Astrocyte (in vitro differentiated cells and primary cell): ENCODE measurements at regions not wholly inside any gene's neighbourhood (a gene's known extent, or its start where the extent isn't known, plus 50 kb on each side); places are given as distances from the start of the nearest gene placed in this dataset.

Experiments used
- DNase-seq: peaks from one replicate; pipeline ENCODE4 v3.0.0-alpha.2; 2010; ENCODE audit warnings: low read depth
- FAIRE-seq: peaks from 2 replicates; lab custom pipeline; 2011; peaks lifted over from hg19 to GRCh38; lab: Jason Lieb, UNC
- H2AFZ ChIP-seq: 2 replicates; pipeline ENCODE4 v1.6.0; 2012; ENCODE audit warnings: low read depth, low read length, inconsistent platforms
- H3K27ac ChIP-seq: 2 replicates; pipeline ENCODE4 v1.5.1; 2011; ENCODE audit warnings: low read depth, low read length, inconsistent platforms
- H3K27me3 ChIP-seq: 2 replicates; pipeline ENCODE4 v1.6.0; 2011; ENCODE audit warnings: low read length, inconsistent platforms; ENCODE audit not compliant: insufficient read depth
- H3K36me3 ChIP-seq: 2 replicates; pipeline ENCODE4 v1.5.1; 2011; ENCODE audit warnings: low read length, inconsistent platforms; ENCODE audit not compliant: insufficient read depth
- H3K4me1 ChIP-seq: 2 replicates; pipeline ENCODE4 v1.5.1; 2011; ENCODE audit warnings: low read length, inconsistent platforms; ENCODE audit not compliant: insufficient read depth
- H3K4me2 ChIP-seq: 2 replicates; pipeline ENCODE4 v1.6.0; 2012; ENCODE audit warnings: low read length, inconsistent platforms
- H3K4me3 ChIP-seq: 2 replicates; pipeline ENCODE4 v1.5.1; 2011; ENCODE audit warnings: low read depth, mild to moderate bottlenecking, low read length, inconsistent platforms; ENCODE audit not compliant: insufficient read depth
- H3K79me2 ChIP-seq: 2 replicates; pipeline ENCODE4 v1.6.0; 2012; ENCODE audit warnings: mild to moderate bottlenecking, low read length, inconsistent platforms; ENCODE audit not compliant: insufficient read depth
- H3K9ac ChIP-seq: 2 replicates; pipeline ENCODE4 v1.6.0; 2012; ENCODE audit warnings: mild to moderate bottlenecking, low read length, inconsistent platforms
- H3K9me3 ChIP-seq: 2 replicates; pipeline ENCODE4 v1.5.1; 2012; ENCODE audit warnings: low read depth, mild to moderate bottlenecking, low read length, inconsistent platforms; ENCODE audit not compliant: insufficient read depth
- H4K20me1 ChIP-seq: 2 replicates; pipeline ENCODE4 v1.6.0; 2012; ENCODE audit warnings: low read length, inconsistent platforms; ENCODE audit not compliant: insufficient read depth
- H3K27ac Mint-ChIP-seq: one replicate; pipeline ENCODE4 v1.8.0; 2021; ENCODE audit warnings: mild to moderate bottlenecking, mixed read lengths; ENCODE audit not compliant: unreplicated experiment
- H3K27me3 Mint-ChIP-seq: one replicate; pipeline ENCODE4 v1.8.0; 2021; ENCODE audit warnings: low read depth, mixed read lengths; ENCODE audit not compliant: unreplicated experiment
- H3K36me3 Mint-ChIP-seq: one replicate; pipeline ENCODE4 v1.8.0; 2021; ENCODE audit warnings: low read depth, mixed read lengths; ENCODE audit not compliant: unreplicated experiment
- H3K4me1 Mint-ChIP-seq: one replicate; pipeline ENCODE4 v1.8.0; 2021; ENCODE audit warnings: low read depth, mixed read lengths; ENCODE audit not compliant: unreplicated experiment
- H3K4me3 Mint-ChIP-seq: one replicate; pipeline ENCODE4 v1.8.0; 2021; ENCODE audit warnings: mild to moderate bottlenecking, moderate library complexity, mixed read lengths; ENCODE audit not compliant: unreplicated experiment
- H3K9me3 Mint-ChIP-seq: one replicate; pipeline ENCODE4 v1.8.0; 2021; ENCODE audit warnings: mild to moderate bottlenecking, mixed read lengths; ENCODE audit not compliant: unreplicated experiment
- CTCF ChIP-seq: IDR thresholded peaks from 2 replicates; pipeline ENCODE4 v1.5.1; 2011; ENCODE audit warnings: low read depth, mild to moderate bottlenecking, inconsistent platforms, low read length, moderate library complexity; ENCODE audit not compliant: insufficient read depth
- EZH2 ChIP-seq: IDR thresholded peaks from 2 replicates; pipeline ENCODE4 v1.6.1; 2012; ENCODE audit warnings: mild to moderate bottlenecking, low read length, inconsistent platforms; ENCODE audit not compliant: insufficient read depth

- no peak for TF ChIP-seq EZH2
- TF ChIP-seq CTCF = no peak
- Histone ChIP-seq H3K27me3 (no peaks in the 10 kb centered on the region), H4K20me1 (no peaks in the 10 kb centered on the region), H3K79me2 (no peaks in the 10 kb centered on the region), H3K9me3 (no peaks in the 10 kb centered on the region), H3K27ac (no peak overlapping the region), H3K4me3 (no peak overlapping the region), H3K9ac (no peak overlapping the region), H3K36me3 (no peaks in the 10 kb centered on the region), H3K4me2 (no peak overlapping the region), H3K4me1 (no peaks in the 10 kb centered on the region), H2AFZ (no peak overlapping the region)
- DNase-seq (no peak), FAIRE-seq (no peak)
- H3K4me3 Mint-ChIP-seq = no peak overlapping the region
- no peaks in the 10 kb centered on the region for H3K36me3 Mint-ChIP-seq
- no peak overlapping the region for H3K27ac Mint-ChIP-seq
- no peaks in the 10 kb centered on the region for H3K27me3 Mint-ChIP-seq
- peaks cover 2% of the 10 kb centered on the region for H3K9me3 Mint-ChIP-seq
- peaks cover 3% of the 10 kb centered on the region for H3K4me1 Mint-ChIP-seq
Measured at GRCh38 chr13:105627270-105627669, 908.2 kb downstream of the EFNB2 start.

DNA sequence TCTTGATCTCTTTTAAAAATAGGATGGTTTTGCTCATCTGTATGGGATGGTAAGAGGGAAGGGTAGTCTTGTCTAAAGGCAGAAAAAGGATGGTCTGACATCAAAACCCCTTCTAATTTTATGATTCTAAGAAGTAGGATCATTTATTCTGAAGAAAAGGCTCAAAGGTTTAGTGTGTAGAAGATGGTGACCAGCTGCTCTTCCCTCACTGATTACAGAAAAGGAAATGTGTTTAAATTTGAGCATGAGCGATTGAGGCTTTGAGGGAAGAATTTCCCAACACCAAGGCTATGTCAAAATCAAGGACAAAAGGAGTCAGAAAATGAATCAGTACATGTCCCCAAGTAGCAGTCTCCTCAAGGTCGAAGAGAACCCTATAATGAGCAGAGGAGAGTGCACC, 909.8 kb downstream of the EFNB2 start:
- Histone ChIP-seq H4K20me1 (no peaks in the 10 kb centered on the region), H3K79me2 (no peaks in the 10 kb centered on the region), H3K4me3 (no peak overlapping the region), H3K9me3 (no peaks in the 10 kb centered on the region), H3K27me3 (no peaks in the 10 kb centered on the region), H3K4me1 (no peaks in the 10 kb centered on the region), H2AFZ (no peak overlapping the region), H3K36me3 (no peaks in the 10 kb centered on the region), H3K4me2 (no peak overlapping the region), H3K27ac (no peak overlapping the region), H3K9ac (no peak overlapping the region)
- Mint-ChIP-seq H3K4me1 (peaks cover 3% of the 10 kb centered on the region), H3K36me3 (no peaks in the 10 kb centered on the region), H3K27ac (no peak overlapping the region), H3K27me3 (no peaks in the 10 kb centered on the region), H3K4me3 (no peak overlapping the region), H3K9me3 (peaks cover 2% of the 10 kb centered on the region)
- DNase-seq (no peak), FAIRE-seq (no peak)
- no peak for TF ChIP-seq EZH2
- no peak for TF ChIP-seq CTCF

GRCh38 chr13:105616333-105617075, 919.0 kb downstream of the EFNB2 start:
- no peak overlapping the region for H3K4me2 ChIP-seq
- H3K27me3 ChIP-seq = no peaks in the 10 kb centered on the region
- H3K79me2 ChIP-seq = no peaks in the 10 kb centered on the region
- no peaks in the 10 kb centered on the region for H4K20me1 ChIP-seq
- Mint-ChIP-seq H3K4me1 (peaks cover 12% of the 10 kb centered on the region), H3K27ac (no peak overlapping the region), H3K9me3 (no peaks in the 10 kb centered on the region), H3K36me3 (no peaks in the 10 kb centered on the region), H3K27me3 (no peaks in the 10 kb centered on the region), H3K4me3 (no peak overlapping the region)
- peaks cover 6% of the 10 kb centered on the region for H3K4me1 ChIP-seq
- H2AFZ ChIP-seq = peak overlapping the region; percentile 5
- H3K9me3 ChIP-seq = no peaks in the 10 kb centered on the region
- no peak for TF ChIP-seq CTCF
- no peak for TF ChIP-seq EZH2
- no peak overlapping the region for H3K9ac ChIP-seq
- FAIRE-seq (no peak), DNase-seq (peak; percentile 53)
- no peaks in the 10 kb centered on the region for H3K36me3 ChIP-seq
- H3K4me3 ChIP-seq = no peak overlapping the region
- H3K27ac ChIP-seq = no peak overlapping the region
